HG02610 (cell line): ENCODE measurements at regions not wholly inside any gene's neighbourhood (a gene's known extent, or its start where the extent isn't known, plus 50 kb on each side); places are given as distances from the start of the nearest gene placed in this dataset.
"Not testable (repeated sequence)": the region's sequence is repeated elsewhere in the genome, so short reads cannot be mapped to it uniquely, and the experiment has no call there.

ENCODE experiments used
- ATAC-seq: cut with Tn5 transposase; IDR thresholded peaks from one replicate; pipeline ENCODE4 v1.9.1; 2021; ENCODE audit warnings: mild to moderate bottlenecking, moderate library complexity; ENCODE audit not compliant: unreplicated experiment

- no peak for ATAC-seq
These were observed 90.0 kb downstream of the GPR88 start for GRCh38 chr1:100627936-100628335.

- ATAC-seq: no peak
These were observed 90.7 kb downstream of the GPR88 start for GRCh38 chr1:100628631-100629081.

GRCh38 chr1:100629391-100629790, 90.2 kb upstream of the VCAM1 start:
- no peak for ATAC-seq

GRCh38 chr1:100631015-100631551, 88.5 kb upstream of the VCAM1 start:
- ATAC-seq: no peak

- no peak for ATAC-seq
These were observed 76.7 kb upstream of the VCAM1 start for GRCh38 chr1:100642826-100643225.

- no peak for ATAC-seq
These were observed 75.9 kb upstream of the VCAM1 start for GRCh38 chr1:100643471-100644196.

- no peak for ATAC-seq
These were observed 73.5 kb upstream of the VCAM1 start for GRCh38 chr1:100646001-100646400.

- no peak for ATAC-seq
These were observed 70.4 kb upstream of the VCAM1 start for GRCh38 chr1:100649146-100649545.

- ATAC-seq: no peak
These were observed 61.4 kb upstream of the VCAM1 start for GRCh38 chr1:100657876-100658715.

GRCh38 chr1:100658716-100659026, 60.9 kb upstream of the VCAM1 start:
- no peak for ATAC-seq

GRCh38 chr1:100661176-100661575, 58.4 kb upstream of the VCAM1 start:
- ATAC-seq: no peak

- ATAC-seq: not testable (repeated sequence)
These were observed 51.0 kb upstream of the VCAM1 start for GRCh38 chr1:100668494-100668893.
